HG03439 (cell line): ENCODE measurements at regions not wholly inside any gene's neighbourhood (a gene's known extent, or its start where the extent isn't known, plus 50 kb on each side); places are given as distances from the start of the nearest gene placed in this dataset.

Experiments used
- ATAC-seq: cut with Tn5 transposase; IDR thresholded peaks from one replicate; pipeline ENCODE4 v1.9.1; 2021; ENCODE audit warnings: mild to moderate bottlenecking, moderate library complexity; ENCODE audit not compliant: unreplicated experiment

GRCh38 chr5:174307031-174307408 lies 261.5 kb downstream of the NSG2 start:
- no peak for ATAC-seq

- ATAC-seq: no peak
These were observed 262.3 kb downstream of the NSG2 start for GRCh38 chr5:174307656-174308271.

DNA sequence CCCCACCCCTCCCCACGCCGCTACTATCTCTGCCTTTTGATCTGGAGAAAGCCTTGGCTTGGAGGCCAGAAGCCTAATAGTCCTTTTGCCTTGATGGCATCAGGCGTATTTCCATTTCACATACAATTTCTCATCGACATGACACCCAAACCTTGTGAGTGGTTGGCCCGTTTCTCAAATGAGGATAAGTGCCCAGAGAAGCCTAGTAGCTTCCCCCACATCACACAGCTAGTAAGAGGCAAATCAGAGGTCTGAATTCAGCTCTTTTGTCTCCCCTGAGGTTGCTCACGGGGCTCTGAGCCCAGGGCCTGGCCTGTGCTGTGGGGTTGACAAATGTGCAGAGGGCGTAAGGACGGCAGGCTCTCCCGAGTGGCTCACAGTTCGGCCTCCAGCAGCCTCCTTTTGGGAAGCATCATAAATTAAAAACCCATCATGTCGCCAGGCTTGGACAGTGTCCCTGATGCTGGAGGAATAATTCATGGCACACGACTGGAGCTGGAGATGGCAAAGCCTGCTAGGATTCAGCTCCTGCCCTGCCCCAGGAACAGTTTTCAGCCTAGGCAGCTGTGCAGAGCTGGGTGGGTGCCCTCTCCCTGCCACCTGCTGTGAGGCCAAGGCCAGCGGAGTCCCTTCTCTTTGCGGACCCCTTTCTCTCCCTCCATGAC lies 263.8 kb downstream of the NSG2 start:
- no peak for ATAC-seq

DNA sequence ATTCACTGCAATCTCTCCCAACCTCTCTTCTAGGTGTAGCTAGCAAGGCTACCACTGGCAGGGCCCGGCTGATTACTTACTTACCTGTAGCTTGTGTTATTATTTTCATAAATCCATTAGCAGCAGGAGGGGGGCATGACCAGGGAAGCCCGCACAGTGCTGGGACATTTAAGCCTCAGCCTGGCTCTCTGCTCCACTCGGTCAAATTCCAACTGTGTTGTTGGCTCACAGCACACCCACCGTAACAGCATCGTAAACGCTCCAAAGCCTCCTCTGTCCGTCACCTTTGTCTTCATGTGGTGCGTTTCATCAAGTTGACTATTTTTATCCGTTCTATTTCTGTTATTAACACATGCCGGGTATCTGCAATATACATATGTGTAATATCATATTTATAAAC lies 264.7 kb downstream of the NSG2 start:
- ATAC-seq: no peak

DNA sequence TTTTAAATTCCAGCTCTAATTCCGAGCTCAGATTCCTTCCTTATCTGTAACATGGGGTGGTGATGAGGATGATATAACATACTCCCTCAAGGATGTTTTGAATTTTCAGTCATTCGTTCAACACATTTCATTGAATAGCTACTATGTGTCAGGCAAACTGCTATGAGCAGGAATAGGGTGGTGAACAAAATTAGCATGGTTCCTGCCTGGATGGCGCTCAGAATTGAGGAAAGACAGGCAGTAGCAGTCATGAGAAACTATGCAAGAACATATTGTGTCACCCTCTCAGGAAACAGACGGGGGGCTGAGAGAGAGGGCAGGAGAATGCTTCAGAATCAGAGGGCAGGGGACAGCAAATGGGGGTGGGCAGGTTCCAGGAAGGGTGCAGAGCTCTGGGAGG lies 265.2 kb downstream of the NSG2 start:
- no peak for ATAC-seq

GRCh38 chr5:174311121-174311520 lies 265.6 kb downstream of the NSG2 start:
- no peak for ATAC-seq

DNA sequence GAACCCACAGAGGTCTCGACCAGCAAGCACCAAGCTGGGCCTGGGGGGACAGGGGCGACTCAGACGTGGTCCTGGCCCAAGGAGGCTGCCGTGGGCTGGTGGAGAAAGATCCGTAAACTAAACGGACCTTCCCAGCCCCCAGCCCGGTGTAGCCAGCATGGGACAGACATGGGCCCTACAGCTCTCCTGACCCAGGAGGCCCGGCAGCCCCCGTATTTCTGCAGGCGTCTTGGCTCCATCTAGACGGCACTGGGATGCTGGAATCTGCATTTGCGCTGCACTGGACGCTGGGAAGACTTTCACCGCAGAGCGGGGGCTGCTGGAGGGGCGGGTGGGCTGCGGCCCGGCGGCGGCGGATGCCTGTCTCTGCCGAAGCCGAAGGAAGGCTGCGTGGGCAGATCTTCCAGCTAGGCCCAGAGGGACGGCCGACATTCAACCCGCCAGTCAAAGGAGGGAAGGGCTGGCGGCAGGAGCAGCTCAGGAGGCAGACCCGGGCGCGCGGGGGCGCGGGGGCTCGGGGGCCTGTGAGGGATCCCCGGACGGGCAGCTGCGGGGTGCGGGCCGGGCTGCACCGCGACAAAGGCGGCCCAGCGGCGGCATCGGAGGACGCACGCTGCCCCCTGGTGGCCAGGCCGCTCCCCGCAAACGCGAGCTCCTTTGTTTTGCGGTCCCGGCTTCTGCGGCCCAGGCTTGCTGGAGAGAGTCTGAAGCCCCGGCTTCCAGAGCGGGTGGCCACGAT lies 266.2 kb downstream of the NSG2 start:
- no peak for ATAC-seq

DNA sequence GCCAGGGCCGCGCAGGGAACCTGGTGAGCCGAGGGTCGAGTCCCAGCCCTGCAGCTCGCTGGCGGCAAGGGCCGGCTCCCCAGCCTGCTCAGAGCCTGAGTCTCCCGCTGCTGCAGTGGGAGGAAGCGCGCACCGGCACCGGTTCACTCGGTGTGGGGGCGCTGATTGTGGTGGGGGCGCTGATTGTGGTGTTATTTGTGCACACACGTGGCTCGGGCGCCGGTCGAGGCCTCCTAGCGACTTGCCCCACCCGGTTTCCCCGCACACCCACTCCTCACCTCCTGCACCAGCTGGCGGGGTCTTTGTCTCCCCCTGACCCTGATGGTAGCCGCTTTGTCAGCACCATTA lies 266.7 kb downstream of the NSG2 start:
- no peak for ATAC-seq

DNA sequence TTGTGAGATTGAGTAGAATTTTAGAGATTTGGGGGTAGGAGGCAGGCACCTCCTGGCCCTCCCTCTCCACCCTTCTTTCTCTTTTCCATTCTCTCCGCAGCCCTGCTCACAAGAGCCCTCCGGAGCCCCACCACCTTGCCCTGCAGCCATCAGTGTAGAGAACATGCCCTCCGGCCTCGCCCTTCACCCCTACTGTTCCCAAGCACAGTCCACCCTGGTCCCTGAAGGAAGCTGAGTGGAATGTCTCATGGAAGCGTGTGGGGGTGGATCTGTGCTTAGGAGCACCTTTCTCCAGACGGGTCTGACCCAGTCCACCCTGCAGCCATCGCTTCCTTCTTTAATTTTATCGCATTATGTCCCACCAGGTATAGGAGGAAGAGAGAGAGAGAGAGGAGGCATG lies 267.1 kb downstream of the NSG2 start:
- ATAC-seq: no peak

- no peak for ATAC-seq
These were observed 268.1 kb downstream of the NSG2 start for GRCh38 chr5:174313615-174314014.

DNA sequence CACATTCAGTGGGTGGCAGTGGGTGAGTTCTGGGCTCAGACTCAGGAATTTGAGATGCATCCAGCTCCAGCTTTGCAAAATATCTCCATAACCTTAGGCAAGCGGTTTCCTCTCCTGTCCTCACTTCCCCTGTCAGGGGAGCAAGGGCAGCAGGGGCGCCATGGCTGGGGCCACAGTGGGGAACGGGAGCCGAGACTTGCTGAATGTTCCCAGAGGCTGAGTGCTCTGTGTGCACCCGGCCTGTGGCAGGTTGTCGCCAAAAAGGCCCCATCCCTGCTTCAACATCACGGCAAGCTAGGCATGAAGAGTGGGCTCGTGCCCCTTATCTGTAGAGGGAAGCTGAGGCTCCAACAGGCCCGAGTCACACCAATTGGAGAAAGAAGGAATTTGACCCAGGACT lies 268.8 kb downstream of the NSG2 start:
- ATAC-seq: no peak

DNA sequence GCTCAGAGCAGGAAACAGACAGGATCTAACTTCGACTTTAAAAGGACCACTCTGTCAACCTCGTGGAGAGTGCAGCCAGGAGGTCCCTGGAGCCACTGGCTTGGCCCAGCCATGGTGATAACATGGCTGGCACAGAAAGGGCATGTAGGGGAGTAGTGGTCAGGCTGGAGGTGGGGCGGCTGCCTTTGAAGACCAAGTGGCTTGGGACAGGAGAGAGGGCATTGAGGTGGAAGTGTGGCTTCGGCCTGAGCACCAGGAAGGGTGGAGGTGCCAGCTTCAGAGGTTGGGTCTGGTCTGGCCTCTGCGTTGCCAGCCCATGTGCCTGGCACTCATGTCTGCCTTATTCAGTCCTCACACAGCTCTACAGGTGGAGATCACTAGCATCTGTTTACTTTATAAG lies 270.0 kb downstream of the NSG2 start:
- no peak for ATAC-seq

DNA sequence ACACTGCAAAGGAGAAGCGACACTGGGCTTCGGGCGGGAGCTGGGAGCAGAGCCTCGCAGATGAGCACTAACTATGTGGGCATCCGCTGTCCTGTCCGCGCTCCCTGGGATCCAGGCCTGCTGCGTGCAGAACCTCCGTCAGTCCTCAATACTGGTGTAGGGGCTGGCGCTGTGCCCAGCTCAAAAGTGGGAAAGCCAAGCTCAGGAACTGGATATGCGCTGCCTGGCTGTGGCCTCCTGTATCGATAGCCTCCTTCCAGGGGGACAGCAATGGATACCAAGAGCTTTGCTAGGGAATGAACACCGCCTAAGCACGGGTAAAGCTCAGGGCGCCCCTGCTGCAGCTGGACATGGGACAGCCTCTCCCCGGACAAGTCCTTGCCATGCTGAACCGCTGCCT lies 270.4 kb downstream of the NSG2 start:
- no peak for ATAC-seq

GRCh38 chr5:174316326-174316725 lies 270.8 kb downstream of the NSG2 start:
- no peak for ATAC-seq

DNA sequence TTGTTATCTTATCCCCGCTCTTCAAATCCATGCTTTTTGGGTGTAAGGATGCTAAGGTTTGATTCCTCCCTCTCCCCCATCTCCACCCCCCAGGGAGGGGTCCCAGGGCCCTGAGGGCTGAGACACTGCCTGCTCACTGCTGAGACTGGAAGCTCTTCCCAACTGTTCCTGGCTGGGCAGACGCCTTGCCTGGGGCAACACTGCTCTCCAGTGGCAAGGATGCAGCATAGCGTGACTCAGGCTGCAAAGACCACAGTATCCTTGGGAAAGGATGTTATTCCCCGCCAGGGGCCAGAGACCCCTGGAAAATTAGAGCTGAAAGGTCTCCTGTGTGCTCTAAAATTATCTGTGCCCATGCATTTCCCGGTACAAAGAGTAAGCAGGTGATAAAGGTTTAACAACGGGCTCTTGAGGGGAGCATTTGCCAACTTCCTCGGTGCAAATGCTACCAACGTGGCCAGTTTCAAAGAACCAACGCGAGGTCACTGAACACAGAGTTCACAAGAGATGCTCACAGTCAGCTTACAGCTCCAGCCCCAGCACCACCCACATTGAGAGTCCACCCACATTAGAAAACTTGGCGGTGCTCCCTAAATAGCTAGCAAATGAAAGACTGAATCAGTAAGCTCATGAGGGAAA lies 271.9 kb downstream of the NSG2 start:
- ATAC-seq: no peak

- no peak for ATAC-seq
These were observed 273.1 kb downstream of the NSG2 start for GRCh38 chr5:174318578-174318977.

DNA sequence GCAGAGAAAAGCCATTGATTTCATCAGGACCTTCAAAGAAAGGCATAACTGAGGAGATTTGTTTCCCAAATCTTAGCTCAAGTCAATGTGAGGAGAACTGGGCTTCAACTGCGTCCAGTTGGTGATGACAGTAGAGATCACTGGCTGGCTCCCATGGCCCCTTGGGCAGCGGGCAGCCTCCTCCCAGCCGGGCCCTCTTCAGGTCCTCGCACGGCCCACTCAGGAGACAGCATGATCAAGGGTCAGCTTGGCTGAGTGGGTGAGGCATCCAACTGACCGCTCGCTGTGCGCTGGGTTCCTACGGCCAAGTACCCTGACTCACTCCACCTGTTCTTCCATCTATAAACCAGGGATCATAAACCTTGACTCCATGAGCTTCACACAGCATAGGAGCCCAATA lies 274.0 kb downstream of the NSG2 start:
- ATAC-seq: no peak

GRCh38 chr5:174320051-174320450 lies 274.5 kb downstream of the NSG2 start:
- no peak for ATAC-seq

GRCh38 chr5:174323878-174324281 lies 278.4 kb downstream of the NSG2 start:
- peak; percentile 71 for ATAC-seq

DNA sequence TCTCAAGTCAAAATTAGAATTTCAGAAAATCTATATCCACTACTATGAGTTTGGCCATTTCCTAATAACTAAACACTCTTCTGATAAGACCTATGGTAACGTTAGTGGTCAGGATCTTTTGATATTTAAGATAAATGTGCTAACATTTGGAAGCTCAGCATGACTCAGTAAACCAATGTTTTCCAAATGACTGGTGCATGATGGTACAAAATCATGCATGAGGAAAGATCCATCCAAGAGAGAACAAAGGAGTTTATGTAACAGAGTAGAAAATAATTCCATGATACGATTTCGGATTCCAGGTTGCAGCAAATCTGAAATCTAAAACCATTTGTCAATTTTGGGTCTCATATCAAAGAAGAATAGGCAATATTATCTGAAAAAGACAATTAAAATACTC lies 279.2 kb downstream of the NSG2 start:
- no peak for ATAC-seq

DNA sequence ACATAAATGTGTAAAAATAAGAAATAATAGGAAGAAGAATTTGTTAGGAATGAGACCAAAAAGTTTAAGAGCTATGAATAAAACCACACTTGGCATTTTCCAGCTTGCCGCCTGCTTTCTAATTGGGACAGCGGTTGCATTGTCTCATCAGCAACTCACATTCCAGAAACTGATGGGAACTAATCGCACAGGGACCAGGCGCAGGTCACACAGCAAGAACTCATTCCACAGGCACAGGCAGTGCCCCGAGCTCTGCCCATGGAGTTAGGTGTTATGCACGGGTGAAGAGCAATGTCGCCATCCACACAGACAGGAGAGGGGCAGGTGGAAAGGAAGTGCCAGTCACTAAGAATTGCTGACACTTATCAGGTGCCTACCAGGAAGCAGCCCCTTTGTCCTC lies 279.9 kb downstream of the NSG2 start:
- no peak for ATAC-seq

- no peak for ATAC-seq
These were observed 280.5 kb downstream of the NSG2 start for GRCh38 chr5:174325961-174326360.
